ENCODE measurements at regions not wholly inside any gene's neighbourhood (a gene's known extent, or its start where the extent isn't known, plus 50 kb on each side); places are given as distances from the start of the nearest gene placed in this dataset.

- H3K9ac ChIP-seq (ENCODE audit: low read depth, low read length) = no peak overlapping the region
- no peaks in the 10 kb centered on the region for H3K36me3 ChIP-seq (ENCODE audit: control insufficient read depth, insufficient read depth, low read length)
- no peaks in the 10 kb centered on the region for H3K9me3 ChIP-seq (ENCODE audit: control insufficient read depth, insufficient read depth, low read length)
- H3K27me3 ChIP-seq (ENCODE audit: control insufficient read depth, insufficient read depth, low read length) = no peaks in the 10 kb centered on the region
- no peak overlapping the region for H3K4me3 ChIP-seq (ENCODE audit: low read depth, low read length)
- H3K4me1 ChIP-seq (ENCODE audit: control insufficient read depth, insufficient read depth, low read length) = no peaks in the 10 kb centered on the region
Observed at GRCh38 chr2:51324051-51324450, 292.1 kb upstream of the NRXN1 start.

GRCh38 chr2:51322613-51323012, 290.7 kb upstream of the NRXN1 start:
- H3K9ac ChIP-seq (ENCODE audit: low read depth, low read length) = no peak overlapping the region
- no peaks in the 10 kb centered on the region for H3K27me3 ChIP-seq (ENCODE audit: control insufficient read depth, insufficient read depth, low read length)
- H3K36me3 ChIP-seq (ENCODE audit: control insufficient read depth, insufficient read depth, low read length) = no peaks in the 10 kb centered on the region
- no peak overlapping the region for H3K4me3 ChIP-seq (ENCODE audit: low read depth, low read length)
- no peaks in the 10 kb centered on the region for H3K4me1 ChIP-seq (ENCODE audit: control insufficient read depth, insufficient read depth, low read length)
- H3K9me3 ChIP-seq (ENCODE audit: control insufficient read depth, insufficient read depth, low read length) = no peaks in the 10 kb centered on the region

- no peaks in the 10 kb centered on the region for H3K9me3 ChIP-seq (ENCODE audit: control insufficient read depth, insufficient read depth, low read length)
- H3K9ac ChIP-seq (ENCODE audit: low read depth, low read length) = no peak overlapping the region
- H3K4me3 ChIP-seq (ENCODE audit: low read depth, low read length) = no peak overlapping the region
- no peaks in the 10 kb centered on the region for H3K4me1 ChIP-seq (ENCODE audit: control insufficient read depth, insufficient read depth, low read length)
- H3K27me3 ChIP-seq (ENCODE audit: control insufficient read depth, insufficient read depth, low read length) = no peaks in the 10 kb centered on the region
- no peaks in the 10 kb centered on the region for H3K36me3 ChIP-seq (ENCODE audit: control insufficient read depth, insufficient read depth, low read length)
Observed at GRCh38 chr2:51304311-51304710, 272.4 kb upstream of the NRXN1 start.

GRCh38 chr2:51301381-51301780, 269.4 kb upstream of the NRXN1 start:
- Histone ChIP-seq H3K27me3 (ENCODE audit: control insufficient read depth, insufficient read depth, low read length) (no peaks in the 10 kb centered on the region), H3K9me3 (ENCODE audit: control insufficient read depth, insufficient read depth, low read length) (no peaks in the 10 kb centered on the region), H3K9ac (ENCODE audit: low read depth, low read length) (no peak overlapping the region), H3K4me1 (ENCODE audit: control insufficient read depth, insufficient read depth, low read length) (no peaks in the 10 kb centered on the region), H3K36me3 (ENCODE audit: control insufficient read depth, insufficient read depth, low read length) (no peaks in the 10 kb centered on the region), H3K4me3 (ENCODE audit: low read depth, low read length) (no peak overlapping the region)

GRCh38 chr2:51299370-51299769, 267.4 kb upstream of the NRXN1 start:
- Histone ChIP-seq H3K36me3 (ENCODE audit: control insufficient read depth, insufficient read depth, low read length) (no peaks in the 10 kb centered on the region), H3K4me3 (ENCODE audit: low read depth, low read length) (no peak overlapping the region), H3K9ac (ENCODE audit: low read depth, low read length) (no peak overlapping the region), H3K4me1 (ENCODE audit: control insufficient read depth, insufficient read depth, low read length) (no peaks in the 10 kb centered on the region), H3K27me3 (ENCODE audit: control insufficient read depth, insufficient read depth, low read length) (no peaks in the 10 kb centered on the region), H3K9me3 (ENCODE audit: control insufficient read depth, insufficient read depth, low read length) (no peaks in the 10 kb centered on the region)

DNA sequence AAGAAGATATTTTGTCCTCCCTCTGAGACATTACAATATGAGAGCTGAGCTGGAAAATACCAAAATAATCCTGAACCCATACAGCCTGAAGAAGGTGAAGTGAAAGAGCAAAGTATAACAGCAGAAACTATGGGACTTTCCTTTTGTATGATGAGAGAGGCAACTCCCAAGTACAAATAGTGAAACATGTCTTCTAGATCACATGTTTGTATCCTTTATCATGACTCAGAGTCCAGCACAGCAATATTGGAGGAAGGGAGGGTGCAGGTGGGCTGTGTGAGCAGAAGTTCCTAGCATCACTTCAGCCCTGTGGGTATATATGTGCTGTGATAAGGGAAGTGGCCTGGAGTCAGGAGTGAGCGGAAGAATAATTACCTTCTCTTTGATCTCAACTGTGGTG, 265.6 kb upstream of the NRXN1 start:
- Histone ChIP-seq H3K4me3 (ENCODE audit: low read depth, low read length) (no peak overlapping the region), H3K36me3 (ENCODE audit: control insufficient read depth, insufficient read depth, low read length) (no peaks in the 10 kb centered on the region), H3K4me1 (ENCODE audit: control insufficient read depth, insufficient read depth, low read length) (peaks cover 2% of the 10 kb centered on the region), H3K27me3 (ENCODE audit: control insufficient read depth, insufficient read depth, low read length) (no peaks in the 10 kb centered on the region), H3K9ac (ENCODE audit: low read depth, low read length) (no peak overlapping the region), H3K9me3 (ENCODE audit: control insufficient read depth, insufficient read depth, low read length) (no peaks in the 10 kb centered on the region)

DNA sequence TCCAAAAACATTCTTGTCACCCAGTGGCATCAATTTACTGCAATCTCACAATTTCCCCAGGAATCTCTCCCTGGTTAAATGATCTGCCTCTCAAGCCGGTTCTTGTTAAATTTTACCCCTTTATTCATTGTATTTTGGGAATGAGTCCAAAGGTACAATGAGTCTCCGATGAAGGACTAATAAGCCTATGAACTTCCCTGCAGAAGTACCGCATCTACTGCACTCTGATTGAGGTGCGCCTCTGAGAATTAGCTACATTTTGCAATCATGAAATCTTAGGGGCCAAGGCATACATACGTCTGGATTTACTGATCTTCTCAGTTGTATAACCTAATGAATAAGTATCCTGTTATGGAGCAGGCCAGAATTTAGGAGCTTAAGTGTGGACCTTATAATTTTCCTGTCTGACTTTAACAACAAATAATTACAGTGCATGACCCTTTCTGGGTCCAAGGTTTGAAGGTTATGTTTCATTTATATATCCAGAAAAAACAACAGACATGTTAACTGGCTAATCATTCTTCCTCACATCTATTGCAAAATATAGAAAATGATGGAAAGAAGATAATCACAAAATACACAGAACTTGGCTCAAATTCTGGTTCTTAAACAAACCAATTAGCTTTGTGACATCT, 261.8 kb upstream of the NRXN1 start:
- H3K4me3 ChIP-seq (ENCODE audit: low read depth, low read length) = no peak overlapping the region
- no peaks in the 10 kb centered on the region for H3K9me3 ChIP-seq (ENCODE audit: control insufficient read depth, insufficient read depth, low read length)
- no peaks in the 10 kb centered on the region for H3K36me3 ChIP-seq (ENCODE audit: control insufficient read depth, insufficient read depth, low read length)
- peaks cover 18% of the 10 kb centered on the region for H3K4me1 ChIP-seq (ENCODE audit: control insufficient read depth, insufficient read depth, low read length)
- H3K27me3 ChIP-seq (ENCODE audit: control insufficient read depth, insufficient read depth, low read length) = no peaks in the 10 kb centered on the region
- H3K9ac ChIP-seq (ENCODE audit: low read depth, low read length) = no peak overlapping the region

- no peak overlapping the region for H3K9ac ChIP-seq (ENCODE audit: low read depth, low read length)
- peaks cover 18% of the 10 kb centered on the region for H3K4me1 ChIP-seq (ENCODE audit: control insufficient read depth, insufficient read depth, low read length)
- H3K27me3 ChIP-seq (ENCODE audit: control insufficient read depth, insufficient read depth, low read length) = no peaks in the 10 kb centered on the region
- no peak overlapping the region for H3K4me3 ChIP-seq (ENCODE audit: low read depth, low read length)
- no peaks in the 10 kb centered on the region for H3K36me3 ChIP-seq (ENCODE audit: control insufficient read depth, insufficient read depth, low read length)
- no peaks in the 10 kb centered on the region for H3K9me3 ChIP-seq (ENCODE audit: control insufficient read depth, insufficient read depth, low read length)
Observed at GRCh38 chr2:51291762-51292551, 260.0 kb upstream of the NRXN1 start.

DNA sequence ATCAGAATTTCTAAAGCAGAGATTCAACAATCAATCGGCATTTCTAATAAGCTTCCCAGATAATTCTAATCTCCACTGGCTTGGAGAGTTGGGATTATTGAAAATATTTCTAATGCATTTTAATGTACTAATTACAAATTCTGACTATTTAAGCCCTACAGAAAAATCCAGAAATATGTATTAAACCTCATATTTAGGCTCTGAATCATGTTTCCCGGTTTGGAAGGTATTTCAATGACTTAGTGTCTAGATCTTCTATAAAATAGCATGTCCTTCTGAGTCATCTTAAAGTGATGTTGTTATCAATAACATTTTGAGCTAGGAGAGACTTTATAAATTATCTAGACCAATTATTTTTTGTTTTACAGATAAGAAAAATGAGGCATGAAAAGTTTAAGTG, 258.8 kb upstream of the NRXN1 start:
- no peak overlapping the region for H3K9ac ChIP-seq (ENCODE audit: low read depth, low read length)

DNA sequence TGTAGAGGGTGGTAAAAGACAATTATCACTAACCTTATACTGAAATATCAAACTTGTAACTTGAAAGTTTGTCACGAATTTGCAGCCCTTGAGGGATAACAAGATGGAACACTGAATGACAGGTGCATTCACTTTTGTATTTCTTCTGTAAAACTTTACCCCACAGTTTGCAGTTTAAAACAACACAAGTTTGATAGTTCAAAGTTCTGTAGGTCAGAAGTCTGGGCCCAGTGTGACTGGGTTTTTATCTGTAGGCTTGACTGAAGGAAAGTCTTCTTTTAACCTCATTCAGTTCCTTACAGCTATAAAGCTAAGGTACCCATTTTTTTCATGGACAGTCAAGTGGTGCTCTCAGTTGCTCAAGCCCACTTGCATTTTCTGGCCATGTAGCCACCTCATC, 257.1 kb upstream of the NRXN1 start:
- H3K27me3 ChIP-seq (ENCODE audit: control insufficient read depth, insufficient read depth, low read length) = no peaks in the 10 kb centered on the region
- H3K9ac ChIP-seq (ENCODE audit: low read depth, low read length) = no peak overlapping the region
- H3K4me1 ChIP-seq (ENCODE audit: control insufficient read depth, insufficient read depth, low read length) = peaks cover 20% of the 10 kb centered on the region
- H3K4me3 ChIP-seq (ENCODE audit: low read depth, low read length) = no peak overlapping the region
- no peaks in the 10 kb centered on the region for H3K9me3 ChIP-seq (ENCODE audit: control insufficient read depth, insufficient read depth, low read length)
- H3K36me3 ChIP-seq (ENCODE audit: control insufficient read depth, insufficient read depth, low read length) = no peaks in the 10 kb centered on the region

More for the DNA sequence above, 258.8 kb upstream of the NRXN1 start:
- no peaks in the 10 kb centered on the region for H3K27me3 ChIP-seq (ENCODE audit: control insufficient read depth, insufficient read depth, low read length)
- H3K9me3 ChIP-seq (ENCODE audit: control insufficient read depth, insufficient read depth, low read length) = no peaks in the 10 kb centered on the region
- no peaks in the 10 kb centered on the region for H3K36me3 ChIP-seq (ENCODE audit: control insufficient read depth, insufficient read depth, low read length)
- peaks cover 18% of the 10 kb centered on the region for H3K4me1 ChIP-seq (ENCODE audit: control insufficient read depth, insufficient read depth, low read length)
- no peak overlapping the region for H3K4me3 ChIP-seq (ENCODE audit: low read depth, low read length)

GRCh38 chr2:51268191-51268590, 236.3 kb upstream of the NRXN1 start:
- H3K36me3 ChIP-seq (ENCODE audit: control insufficient read depth, insufficient read depth, low read length) = no peaks in the 10 kb centered on the region
- H3K9me3 ChIP-seq (ENCODE audit: control insufficient read depth, insufficient read depth, low read length) = no peaks in the 10 kb centered on the region
- no peaks in the 10 kb centered on the region for H3K27me3 ChIP-seq (ENCODE audit: control insufficient read depth, insufficient read depth, low read length)
- H3K4me3 ChIP-seq (ENCODE audit: low read depth, low read length) = no peak overlapping the region
- no peak overlapping the region for H3K9ac ChIP-seq (ENCODE audit: low read depth, low read length)
- H3K4me1 ChIP-seq (ENCODE audit: control insufficient read depth, insufficient read depth, low read length) = peaks cover 16% of the 10 kb centered on the region

- peaks cover 16% of the 10 kb centered on the region for H3K4me1 ChIP-seq (ENCODE audit: control insufficient read depth, insufficient read depth, low read length)
- H3K9me3 ChIP-seq (ENCODE audit: control insufficient read depth, insufficient read depth, low read length) = no peaks in the 10 kb centered on the region
- no peaks in the 10 kb centered on the region for H3K36me3 ChIP-seq (ENCODE audit: control insufficient read depth, insufficient read depth, low read length)
- no peak overlapping the region for H3K9ac ChIP-seq (ENCODE audit: low read depth, low read length)
- no peaks in the 10 kb centered on the region for H3K27me3 ChIP-seq (ENCODE audit: control insufficient read depth, insufficient read depth, low read length)
- H3K4me3 ChIP-seq (ENCODE audit: low read depth, low read length) = no peak overlapping the region
Observed at GRCh38 chr2:51265539-51265938, 233.6 kb upstream of the NRXN1 start.
